ENCODE measurements at regions not wholly inside any gene's neighbourhood (a gene's known extent, or its start where the extent isn't known, plus 50 kb on each side); places are given as distances from the start of the nearest gene placed in this dataset.

DNA sequence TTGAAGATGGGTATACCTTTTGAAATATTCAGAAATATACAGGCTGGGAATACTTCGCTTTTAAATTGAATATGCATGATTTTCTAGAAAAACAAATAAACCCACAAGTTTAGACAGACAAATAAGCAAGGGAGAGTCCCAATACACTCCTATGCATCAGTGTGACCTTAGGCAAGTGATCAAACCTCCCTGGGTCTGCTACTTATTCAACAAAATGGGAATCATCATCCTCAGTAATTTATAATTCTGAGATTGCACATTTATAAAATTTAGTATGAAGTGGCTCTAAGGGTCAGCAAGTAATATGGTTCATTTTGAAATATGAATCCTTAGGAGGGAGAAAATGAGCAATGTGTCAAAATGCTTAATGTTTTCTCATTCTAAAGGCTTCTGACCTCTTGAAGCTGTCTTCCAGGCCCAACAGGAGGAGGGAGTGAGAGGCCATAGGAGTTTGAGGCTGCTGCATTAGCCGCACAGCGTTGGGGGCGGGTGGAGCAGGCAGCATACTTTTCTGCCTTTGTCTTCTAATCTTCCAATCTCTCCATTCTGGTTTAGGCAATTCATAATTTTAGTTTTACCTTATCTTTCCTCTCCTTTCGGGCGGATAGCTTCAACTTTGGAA is 155.1 kb downstream of the TRIB2 start (continued):
- no peak for TF ChIP-seq TBP (IDR thresholded peaks at IDR 0.05; ENCODE audit: low read depth, low read length)

Measured in H1 (cell line).